GM19395 (cell line): ENCODE measurements at regions not wholly inside any gene's neighbourhood (a gene's known extent, or its start where the extent isn't known, plus 50 kb on each side); places are given as distances from the start of the nearest gene placed in this dataset.

Source experiments
- ATAC-seq: cut with Tn5 transposase; IDR thresholded peaks from one replicate; pipeline ENCODE4 v1.9.1; 2021; ENCODE audit warnings: mild to moderate bottlenecking, moderate library complexity; ENCODE audit not compliant: unreplicated experiment

GRCh38 chr10:14396411-14397048 lies 65.8 kb upstream of the FRMD4A start:
- ATAC-seq: no peak

GRCh38 chr10:14394179-14394578 lies 63.5 kb upstream of the FRMD4A start:
- no peak for ATAC-seq

- no peak for ATAC-seq
These were observed 60.6 kb upstream of the FRMD4A start for GRCh38 chr10:14391342-14391741.

- peak; percentile 91 for ATAC-seq
These were observed 59.4 kb upstream of the FRMD4A start for GRCh38 chr10:14389981-14390590.

- ATAC-seq: no peak
These were observed 55.2 kb upstream of the FRMD4A start for GRCh38 chr10:14385596-14386593.

- ATAC-seq: no peak
These were observed 54.2 kb upstream of the FRMD4A start for GRCh38 chr10:14384915-14385314.

GRCh38 chr10:14384116-14384730 lies 53.5 kb upstream of the FRMD4A start:
- no peak for ATAC-seq

- ATAC-seq: no peak
These were observed 52.5 kb upstream of the FRMD4A start for GRCh38 chr10:14383266-14383665.

GRCh38 chr10:14382531-14382930 lies 51.8 kb upstream of the FRMD4A start:
- no peak for ATAC-seq

- no peak for ATAC-seq
These were observed 51.3 kb upstream of the FRMD4A start for GRCh38 chr10:14382022-14382421.

- no peak for ATAC-seq
These were observed 50.8 kb upstream of the FRMD4A start for GRCh38 chr10:14381475-14381874.

GRCh38 chr10:14380746-14381145 lies 50.0 kb upstream of the FRMD4A start:
- no peak for ATAC-seq
